GM19452 (cell line): ENCODE measurements at regions not wholly inside any gene's neighbourhood (a gene's known extent, or its start where the extent isn't known, plus 50 kb on each side); places are given as distances from the start of the nearest gene placed in this dataset.

Experiments
- ATAC-seq: cut with Tn5 transposase; IDR thresholded peaks from one replicate; pipeline ENCODE4 v1.9.1; 2021; ENCODE audit not compliant: unreplicated experiment

- no peak for ATAC-seq
Observed at GRCh38 chrX:7294483-7294882, 146.5 kb upstream of the PUDP start.

GRCh38 chrX:7286168-7286837, 138.3 kb upstream of the PUDP start:
- ATAC-seq: no peak

GRCh38 chrX:7285765-7286164, 137.8 kb upstream of the PUDP start:
- no peak for ATAC-seq

GRCh38 chrX:7283741-7284140, 135.8 kb upstream of the PUDP start:
- ATAC-seq: no peak

- ATAC-seq: no peak
Observed at GRCh38 chrX:7280520-7280919, 132.6 kb upstream of the PUDP start.

- ATAC-seq: no peak
Observed at GRCh38 chrX:7272346-7272745, 124.4 kb upstream of the PUDP start.

- no peak for ATAC-seq
Observed at GRCh38 chrX:7270933-7271332, 123.0 kb upstream of the PUDP start.

- no peak for ATAC-seq
Observed at GRCh38 chrX:7269991-7270390, 122.0 kb upstream of the PUDP start.

- ATAC-seq: no peak
Observed at GRCh38 chrX:7269589-7269988, 121.6 kb upstream of the PUDP start.

- no peak for ATAC-seq
Observed at GRCh38 chrX:7266288-7266687, 118.3 kb upstream of the PUDP start.

GRCh38 chrX:7264399-7264798, 116.4 kb upstream of the PUDP start:
- ATAC-seq: no peak

GRCh38 chrX:7263961-7264360, 116.0 kb upstream of the PUDP start:
- no peak for ATAC-seq

GRCh38 chrX:7263330-7263729, 115.4 kb upstream of the PUDP start:
- ATAC-seq: no peak

GRCh38 chrX:7262551-7262950, 114.6 kb upstream of the PUDP start:
- no peak for ATAC-seq

- peak; percentile 96 for ATAC-seq
Observed at GRCh38 chrX:7261672-7262332, 113.8 kb upstream of the PUDP start.

GRCh38 chrX:7254144-7254543, 106.2 kb upstream of the PUDP start:
- ATAC-seq: no peak

GRCh38 chrX:7253565-7253964, 105.6 kb upstream of the PUDP start:
- ATAC-seq: no peak

GRCh38 chrX:7252013-7252610, 104.2 kb upstream of the PUDP start:
- no peak for ATAC-seq

- no peak for ATAC-seq
Observed at GRCh38 chrX:7247346-7247745, 99.4 kb upstream of the PUDP start.

GRCh38 chrX:7244405-7244804, 96.5 kb upstream of the PUDP start:
- no peak for ATAC-seq

GRCh38 chrX:7242613-7243012, 94.7 kb upstream of the PUDP start:
- ATAC-seq: peak; percentile 95

GRCh38 chrX:7240929-7241328, 93.0 kb upstream of the PUDP start:
- no peak for ATAC-seq

GRCh38 chrX:7235071-7235470, 87.1 kb upstream of the PUDP start:
- ATAC-seq: no peak
